ENCODE measurements at regions not wholly inside any gene's neighbourhood (a gene's known extent, or its start where the extent isn't known, plus 50 kb on each side); places are given as distances from the start of the nearest gene placed in this dataset.
"Not testable (repeated sequence)": the region's sequence is repeated elsewhere in the genome, so short reads cannot be mapped to it uniquely, and the experiment has no call there.

DNA sequence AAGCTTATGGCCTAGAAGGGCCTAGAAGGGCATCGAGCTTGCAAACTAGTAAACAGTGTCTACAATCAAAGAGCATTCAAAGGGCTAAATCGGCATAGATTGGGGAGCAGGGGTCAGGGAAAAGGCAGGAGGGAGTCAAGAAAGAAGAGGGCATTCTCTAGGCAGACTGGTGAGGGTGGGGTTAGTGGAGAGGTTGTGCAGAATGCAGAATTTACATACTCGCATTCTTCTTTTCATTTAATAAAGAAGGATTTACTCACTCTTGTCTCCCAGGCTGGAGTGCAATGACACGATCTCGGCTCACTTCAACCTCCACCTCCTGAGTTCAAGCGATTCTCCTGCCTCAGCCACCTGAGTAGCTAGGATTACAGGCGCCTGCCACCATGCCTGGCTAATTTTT, 110.7 kb downstream of the TRIM43 start:
- in situ Hi-C loops (cut with HindIII; ENCODE audit: low sequenced_read_pairs), result no loop called here
- TF ChIP-seq, protein P1, sequence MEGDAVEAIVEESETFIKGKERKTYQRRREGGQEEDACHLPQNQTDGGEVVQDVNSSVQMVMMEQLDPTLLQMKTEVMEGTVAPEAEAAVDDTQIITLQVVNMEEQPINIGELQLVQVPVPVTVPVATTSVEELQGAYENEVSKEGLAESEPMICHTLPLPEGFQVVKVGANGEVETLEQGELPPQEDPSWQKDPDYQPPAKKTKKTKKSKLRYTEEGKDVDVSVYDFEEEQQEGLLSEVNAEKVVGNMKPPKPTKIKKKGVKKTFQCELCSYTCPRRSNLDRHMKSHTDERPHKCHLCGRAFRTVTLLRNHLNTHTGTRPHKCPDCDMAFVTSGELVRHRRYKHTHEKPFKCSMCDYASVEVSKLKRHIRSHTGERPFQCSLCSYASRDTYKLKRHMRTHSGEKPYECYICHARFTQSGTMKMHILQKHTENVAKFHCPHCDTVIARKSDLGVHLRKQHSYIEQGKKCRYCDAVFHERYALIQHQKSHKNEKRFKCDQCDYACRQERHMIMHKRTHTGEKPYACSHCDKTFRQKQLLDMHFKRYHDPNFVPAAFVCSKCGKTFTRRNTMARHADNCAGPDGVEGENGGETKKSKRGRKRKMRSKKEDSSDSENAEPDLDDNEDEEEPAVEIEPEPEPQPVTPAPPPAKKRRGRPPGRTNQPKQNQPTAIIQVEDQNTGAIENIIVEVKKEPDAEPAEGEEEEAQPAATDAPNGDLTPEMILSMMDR (IDR thresholded peaks at IDR 0.05; ENCODE audit: low read depth, low read length), result no peak
- H3K4me3 ChIP-seq (ENCODE audit: low read depth, low read length), result no peak overlapping the region
- no peak for DNase-seq (ENCODE audit: low read depth, low spot score)

DNA sequence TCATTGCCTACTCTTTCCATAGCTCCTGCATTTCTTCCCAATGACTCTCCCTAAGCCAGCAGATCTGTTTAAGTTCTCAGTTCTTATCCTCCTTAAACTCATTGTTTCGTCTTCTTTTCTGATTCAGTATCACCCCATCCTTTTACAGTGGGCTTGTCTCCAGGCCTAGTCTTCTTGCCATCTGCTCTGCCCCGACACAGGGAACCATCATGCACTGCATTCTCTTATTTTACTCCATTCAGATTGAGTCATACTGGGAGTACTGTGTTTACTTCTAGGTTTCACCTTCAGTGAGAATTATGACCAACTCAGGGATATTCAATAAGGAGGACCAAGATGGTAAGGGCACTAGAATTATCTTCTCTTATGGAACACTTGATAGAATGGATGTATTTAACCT, 115.4 kb downstream of the TRIM43 start:
- H3K4me3 ChIP-seq (ENCODE audit: low read depth, low read length); DNase-seq (ENCODE audit: low read depth, low spot score); in situ Hi-C loops (cut with HindIII; ENCODE audit: low sequenced_read_pairs): not testable (repeated sequence)

DNA sequence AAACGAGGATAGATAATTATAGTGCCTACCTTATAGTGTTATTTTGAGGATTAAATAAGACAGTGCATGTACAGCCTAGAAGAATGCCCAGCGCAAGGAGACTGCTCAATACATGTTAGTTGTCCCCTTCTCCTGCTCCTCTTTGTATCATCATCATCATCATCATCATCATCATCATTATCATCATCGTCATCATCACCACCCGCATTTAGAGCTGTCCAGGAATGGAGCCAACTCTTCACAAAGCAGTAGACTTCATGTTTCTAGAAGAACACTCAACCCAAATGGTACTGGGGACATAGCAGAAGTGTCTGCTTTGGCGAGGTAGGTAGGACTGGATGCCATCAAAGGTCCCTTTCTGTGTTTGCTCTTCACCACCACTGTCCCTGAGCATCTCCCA, 116.0 kb downstream of the TRIM43 start:
- no peak overlapping the region for H3K4me3 ChIP-seq (ENCODE audit: low read depth, low read length)
- in situ Hi-C loops (cut with HindIII; ENCODE audit: low sequenced_read_pairs), result no loop called here
- DNase-seq (ENCODE audit: low read depth, low spot score), result no peak
- TF ChIP-seq, protein P1 (IDR thresholded peaks at IDR 0.05; ENCODE audit: low read depth, low read length), result no peak

DNA sequence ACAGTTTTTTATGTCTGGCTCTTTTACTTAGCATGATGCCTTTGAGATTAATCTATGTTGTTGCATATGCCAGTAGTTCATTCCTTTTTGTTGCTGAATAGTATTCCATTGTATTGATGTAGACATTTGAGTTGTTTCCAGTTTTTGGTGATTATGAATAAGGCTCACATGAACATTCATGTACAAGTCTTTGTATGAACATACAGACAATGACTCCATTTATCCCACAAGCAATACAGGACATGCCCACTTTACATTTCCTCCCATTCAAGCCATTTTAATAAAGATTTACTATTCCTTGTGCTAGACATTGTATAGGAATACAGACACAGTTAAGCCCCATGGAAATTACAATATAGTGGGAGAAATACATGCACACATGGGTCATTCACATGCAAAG, 118.0 kb downstream of the TRIM43 start:
- no peak overlapping the region for H3K4me3 ChIP-seq (ENCODE audit: low read depth, low read length)
- DNase-seq (ENCODE audit: low read depth, low spot score), result no peak
- TF ChIP-seq, protein P1 (IDR thresholded peaks at IDR 0.05; ENCODE audit: low read depth, low read length), result no peak
- in situ Hi-C loops (cut with HindIII; ENCODE audit: low sequenced_read_pairs), result no loop called here

DNA sequence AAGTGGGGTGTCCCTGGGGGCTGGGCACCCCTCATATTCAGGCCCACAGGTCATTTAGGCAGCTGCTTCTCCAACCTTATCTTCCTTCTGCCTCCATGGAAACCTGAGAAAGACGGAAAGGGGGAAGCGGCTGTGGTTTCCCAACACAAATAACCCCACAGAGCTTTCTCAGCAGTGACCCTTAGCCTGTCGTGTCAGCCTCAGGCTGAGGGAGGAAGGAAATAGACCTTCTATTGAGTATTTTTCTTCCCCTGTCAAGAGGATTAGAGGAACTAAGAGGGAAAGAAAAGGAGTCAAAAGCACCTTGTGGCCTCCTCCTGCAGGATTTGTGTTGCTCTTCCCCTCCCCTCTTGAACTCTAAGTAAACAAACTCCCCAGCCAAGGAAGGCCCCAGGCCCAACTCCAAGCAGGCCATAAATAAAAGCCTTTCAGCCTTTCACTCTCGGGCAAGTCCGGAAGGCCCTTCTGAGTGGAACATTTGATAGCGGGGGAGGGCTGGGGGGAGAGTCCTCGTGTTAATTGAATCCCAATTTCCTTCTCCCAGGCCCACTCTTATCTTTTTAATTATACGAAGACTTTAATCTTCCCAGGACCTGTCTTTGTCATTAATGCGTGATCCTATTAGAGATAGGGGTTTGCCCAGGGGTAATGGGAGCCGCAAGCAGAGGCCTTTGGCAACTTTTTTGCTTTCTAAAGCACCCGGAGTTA, 121.8 kb downstream of the TRIM43 start:
- not testable (repeated sequence) for DNase-seq (ENCODE audit: low read depth, low spot score)

DNA sequence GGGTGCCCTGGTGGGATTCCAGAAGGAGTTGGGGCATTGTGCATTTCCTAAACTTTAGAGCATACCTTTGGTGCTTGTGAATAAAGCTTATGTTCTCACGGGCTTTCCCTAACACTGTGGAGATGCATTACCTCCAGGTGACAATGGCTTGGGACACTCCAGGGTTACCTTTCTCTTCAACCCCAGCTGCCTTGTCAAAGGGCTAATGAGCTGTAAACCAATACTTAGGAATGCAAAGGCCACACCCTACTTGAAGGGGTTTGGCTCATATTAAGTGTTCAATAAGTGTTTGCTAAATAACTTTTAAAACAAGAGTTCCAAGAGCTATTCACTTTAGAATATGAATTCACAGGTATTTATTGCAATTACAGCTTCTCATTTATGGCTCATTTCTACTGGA, 122.6 kb downstream of the TRIM43 start:
- H3K4me3 ChIP-seq (ENCODE audit: low read depth, low read length); in situ Hi-C loops (cut with HindIII; ENCODE audit: low sequenced_read_pairs); DNase-seq (ENCODE audit: low read depth, low spot score): not testable (repeated sequence)

More for the DNA sequence above, 121.8 kb downstream of the TRIM43 start:
- in situ Hi-C loops (cut with HindIII; ENCODE audit: low sequenced_read_pairs); H3K4me3 ChIP-seq (ENCODE audit: low read depth, low read length): not testable (repeated sequence)

DNA sequence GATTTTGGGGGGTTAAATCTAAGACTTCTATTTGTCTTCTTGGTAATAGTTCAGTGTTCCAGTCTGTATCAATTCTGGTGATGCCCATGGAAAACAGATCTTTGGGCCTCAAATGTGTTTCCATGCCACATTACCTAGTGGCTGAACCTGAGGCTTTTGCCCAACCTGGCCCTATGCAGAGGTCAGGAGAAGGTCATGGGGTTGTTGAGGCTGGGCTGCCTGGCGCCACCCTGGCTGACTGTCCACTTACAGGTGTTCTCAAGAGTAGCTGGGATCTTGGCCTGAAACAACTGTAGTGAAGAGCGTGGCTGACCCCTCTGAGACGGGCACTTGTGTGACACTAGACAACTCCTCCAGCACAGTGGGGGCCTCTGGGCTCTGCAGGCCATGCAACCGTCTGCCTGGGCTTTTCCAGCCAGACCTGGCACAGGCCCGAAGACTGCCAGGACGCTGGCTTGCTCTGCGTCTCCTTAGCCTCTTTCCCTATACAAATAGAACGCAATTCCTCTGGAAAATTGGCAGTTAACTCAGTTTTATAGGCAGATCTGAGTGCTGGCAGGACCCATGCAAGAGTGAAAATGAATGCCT, 127.8 kb downstream of the TRIM43 start:
- TF ChIP-seq, protein P1 (IDR thresholded peaks at IDR 0.05; ENCODE audit: low read depth, low read length), result no peak
- in situ Hi-C loops (cut with HindIII; ENCODE audit: low sequenced_read_pairs), result no loop called here
- no peak for DNase-seq (ENCODE audit: low read depth, low spot score)
- H3K4me3 ChIP-seq (ENCODE audit: low read depth, low read length), result no peak overlapping the region

DNA sequence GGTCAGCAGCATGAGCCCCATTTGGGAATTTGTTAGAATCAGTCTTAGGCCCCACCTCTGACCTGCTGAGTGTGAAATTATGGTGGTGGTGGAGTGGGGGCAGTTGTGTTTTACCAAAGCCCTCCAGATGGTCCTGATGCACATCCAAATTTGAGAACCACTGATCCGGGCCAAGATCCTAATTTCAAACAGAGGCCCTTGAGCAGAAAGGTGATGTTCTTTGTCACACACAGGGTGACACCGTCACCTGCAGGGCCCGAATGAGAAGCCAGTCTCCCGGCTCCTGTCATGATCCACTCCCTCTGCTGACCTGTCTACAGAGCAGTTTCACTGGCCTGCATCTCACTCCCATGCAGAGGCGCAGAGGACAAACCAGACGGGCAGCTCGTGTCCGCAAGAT, 129.9 kb downstream of the TRIM43 start:
- TF ChIP-seq, protein P1 (IDR thresholded peaks at IDR 0.05; ENCODE audit: low read depth, low read length), result no peak
- in situ Hi-C loops (cut with HindIII; ENCODE audit: low sequenced_read_pairs), result no loop called here
- no peak for DNase-seq (ENCODE audit: low read depth, low spot score)
- H3K4me3 ChIP-seq (ENCODE audit: low read depth, low read length), result no peak overlapping the region
